ENCODE measurements at regions not wholly inside any gene's neighbourhood (a gene's known extent, or its start where the extent isn't known, plus 50 kb on each side); places are given as distances from the start of the nearest gene placed in this dataset.

- no peak overlapping the region for H3K27ac Mint-ChIP-seq
- Histone ChIP-seq H2AFZ (ENCODE audit: insufficient read depth, low read depth, low read length, poor library complexity, severe bottlenecking) (no peak overlapping the region), H3K27me3 (ENCODE audit: control insufficient read depth in 2 of 2, insufficient read depth in 2 of 2, low read length in 2 of 2) (no peaks in the 10 kb centered on the region), H3K9ac (ENCODE audit: insufficient read depth, low read length, poor library complexity, severe bottlenecking) (no peak overlapping the region), H3K4me2 (replicated peaks; ENCODE audit: extremely low read depth, low read length, poor library complexity, severe bottlenecking) (no peak overlapping the region), H3K9me3 (replicated peaks in 1 of 2; ENCODE audit: control insufficient read depth in 1 of 2, insufficient read depth in 1 of 2, low read length in 2 of 2) (no peaks in the 10 kb centered on the region), H3K27ac (ENCODE audit: low read depth in 1 of 2, low read length in 2 of 2) (no peak overlapping the region), H3K4me3 (replicated peaks in 1 of 3; ENCODE audit: low read depth in 2 of 3, low read length in 3 of 3) (no peak overlapping the region), H4K20me1 (ENCODE audit: insufficient read depth, low read length) (no peaks in the 10 kb centered on the region), H3K4me1 (ENCODE audit: control insufficient read depth in 1 of 2, insufficient read depth in 2 of 2, low read length in 2 of 2) (no peaks in the 10 kb centered on the region), H3K79me2 (ENCODE audit: insufficient read depth, low read length) (no peaks in the 10 kb centered on the region), H3K36me3 (replicated peaks in 1 of 2; ENCODE audit: control insufficient read depth in 1 of 2, insufficient read depth in 2 of 2, low read length in 2 of 2) (no peaks in the 10 kb centered on the region)
- H3K27me3 Mint-ChIP-seq (ENCODE audit: low read depth in 3 of 3), result peaks cover 0 to 2% (median 0%) of the 10 kb centered on the region in 3 donors
- no peak for DNase-seq
- no peak for TF ChIP-seq CTCF (IDR thresholded peaks at IDR 0.05)
- H3K4me3 Mint-ChIP-seq, result no peak overlapping the region
- peaks cover 0 to 5% (median 4%) of the 10 kb centered on the region in 7 donors for H3K9me3 Mint-ChIP-seq
- intact Hi-C loops (cut with micrococcal nuclease), result no loop called here
- no peaks in the 10 kb centered on the region for H3K4me1 Mint-ChIP-seq
- no peaks in the 10 kb centered on the region for H3K36me3 Mint-ChIP-seq
Measured at GRCh38 chr5:9885164-9885563, 255.0 kb upstream of the TAS2R1 start.

- no peaks in the 10 kb centered on the region for H3K27me3 ChIP-seq (ENCODE audit: control insufficient read depth in 2 of 2, insufficient read depth in 2 of 2, low read length in 2 of 2)
- 75% methylated on average over 1 of the region's 5 CpGs for WGBS (ENCODE audit: insufficient coverage)
- H3K9me3 Mint-ChIP-seq, result peaks cover 0 to 9% (median 2%) of the 10 kb centered on the region in 7 donors
- intact Hi-C loops (cut with micrococcal nuclease), result no loop called here
- no peak overlapping the region for H3K4me2 ChIP-seq (replicated peaks; ENCODE audit: extremely low read depth, low read length, poor library complexity, severe bottlenecking)
- no peaks in the 10 kb centered on the region for H3K36me3 Mint-ChIP-seq
- no peak for DNase-seq
- no peaks in the 10 kb centered on the region for H3K79me2 ChIP-seq (ENCODE audit: insufficient read depth, low read length)
- no peaks in the 10 kb centered on the region for H3K36me3 ChIP-seq (replicated peaks in 1 of 2; ENCODE audit: control insufficient read depth in 1 of 2, insufficient read depth in 2 of 2, low read length in 2 of 2)
- H3K4me1 Mint-ChIP-seq, result no peaks in the 10 kb centered on the region
- no peak overlapping the region for H3K27ac Mint-ChIP-seq
- no peak overlapping the region for H3K27ac ChIP-seq (ENCODE audit: low read depth in 1 of 2, low read length in 2 of 2)
- no peak overlapping the region for H3K4me3 ChIP-seq (replicated peaks in 1 of 3; ENCODE audit: low read depth in 2 of 3, low read length in 3 of 3)
- H3K27me3 Mint-ChIP-seq (ENCODE audit: low read depth in 3 of 3), result no peaks in the 10 kb centered on the region
- no peak overlapping the region for H2AFZ ChIP-seq (ENCODE audit: insufficient read depth, low read depth, low read length, poor library complexity, severe bottlenecking)
- H3K9me3 ChIP-seq (replicated peaks in 1 of 2; ENCODE audit: control insufficient read depth in 1 of 2, insufficient read depth in 1 of 2, low read length in 2 of 2), result no peaks in the 10 kb centered on the region
- no peak for TF ChIP-seq CTCF (IDR thresholded peaks at IDR 0.05)
- H3K9ac ChIP-seq (ENCODE audit: insufficient read depth, low read length, poor library complexity, severe bottlenecking), result no peak overlapping the region
- H4K20me1 ChIP-seq (ENCODE audit: insufficient read depth, low read length), result no peaks in the 10 kb centered on the region
- no peak overlapping the region for H3K4me3 Mint-ChIP-seq
- H3K4me1 ChIP-seq (ENCODE audit: control insufficient read depth in 1 of 2, insufficient read depth in 2 of 2, low read length in 2 of 2), result no peaks in the 10 kb centered on the region
Measured at GRCh38 chr5:9878206-9878605, 248.1 kb upstream of the TAS2R1 start.
